GM10266 (cell line): ENCODE measurements at regions not wholly inside any gene's neighbourhood (a gene's known extent, or its start where the extent isn't known, plus 50 kb on each side); places are given as distances from the start of the nearest gene placed in this dataset.

Source experiments
- DNase-seq: peaks from one replicate; pipeline ENCODE4 v3.0.0; 2012; ENCODE audit errors: extremely low spot score
- CTCF ChIP-seq: IDR thresholded peaks from 2 replicates; pipeline ENCODE4 v1.5.1; 2012; ENCODE audit warnings: mild to moderate bottlenecking, low read depth; ENCODE audit not compliant: control insufficient read depth, insufficient read depth; ENCODE audit errors: missing control alignments

- no peak for DNase-seq
- no peak for TF ChIP-seq CTCF
Observed at GRCh38 chr3:178900029-178900646, 171.5 kb downstream of the ZMAT3 start.

GRCh38 chr3:178895178-178895789 lies 176.3 kb downstream of the ZMAT3 start:
- TF ChIP-seq CTCF: no peak
- no peak for DNase-seq
